ENCODE measurements at regions not wholly inside any gene's neighbourhood (a gene's known extent, or its start where the extent isn't known, plus 50 kb on each side); places are given as distances from the start of the nearest gene placed in this dataset.

GRCh38 chr5:168202996-168203395, 88.4 kb upstream of the WWC1 start:
- TF ChIP-seq CTCF (IDR thresholded peaks at IDR 0.05; ENCODE audit: insufficient read depth, low read length, poor library complexity, severe bottlenecking) (no peak), EZH2phosphoT487 (conservative IDR thresholded peaks at IDR 0.05; ENCODE audit: low read length) (no peak)

Measured in SU-DHL-6 (cell line).